WERI-Rb-1 (cell line): ENCODE measurements at regions not wholly inside any gene's neighbourhood (a gene's known extent, or its start where the extent isn't known, plus 50 kb on each side); places are given as distances from the start of the nearest gene placed in this dataset.

ENCODE experiments used
- DNase-seq: peaks from one replicate; pipeline ENCODE4 v3.0.0-alpha.2; 2020
- H3K27ac ChIP-seq: fragments of 250-450 bp; sonication (Bioruptor Pico); 2 replicates; pipeline ENCODE4 v1.5.1; 2020; ENCODE audit warnings: mild to moderate bottlenecking, moderate library complexity
- H3K27me3 ChIP-seq: fragments of 250-450 bp; sonication (Bioruptor Pico); 2 replicates; pipeline ENCODE4 v1.5.1; 2021; ENCODE audit warnings: mild to moderate bottlenecking, low read depth, moderate library complexity; ENCODE audit not compliant: insufficient read depth, severe bottlenecking
- H3K36me3 ChIP-seq: fragments of 250-450 bp; sonication (Bioruptor Pico); 2 replicates; pipeline ENCODE4 v1.5.1; 2020; ENCODE audit warnings: mild to moderate bottlenecking, moderate library complexity
- H3K4me3 ChIP-seq: 2 replicates; pipeline ENCODE4 v1.5.1; 2011; ENCODE audit warnings: low read depth, mild to moderate bottlenecking, control low read depth, low read length
- H3K9me3 ChIP-seq: fragments of 250-450 bp; sonication (Bioruptor Pico); 2 replicates; pipeline ENCODE4 v1.5.1; 2021; ENCODE audit warnings: mild to moderate bottlenecking, moderate library complexity; ENCODE audit not compliant: severe bottlenecking
- CTCF ChIP-seq: IDR thresholded peaks from 2 replicates; pipeline ENCODE4 v1.5.1; 2011; ENCODE audit warnings: low read depth, mild to moderate bottlenecking, control low read depth, inconsistent platforms, low read length

- no peaks in the 10 kb centered on the region for H3K9me3 ChIP-seq
- DNase-seq = no peak
- H3K36me3 ChIP-seq = no peaks in the 10 kb centered on the region
- TF ChIP-seq CTCF = no peak
- H3K27me3 ChIP-seq = peaks cover 34% of the 10 kb centered on the region
- no peak overlapping the region for H3K4me3 ChIP-seq
- H3K27ac ChIP-seq = no peak overlapping the region
Observed at GRCh38 chr14:38309522-38310277, 53.8 kb upstream of the CLEC14A start.
